Body of pancreas (tissue), 4 donors: ENCODE measurements at regions not wholly inside any gene's neighbourhood (a gene's known extent, or its start where the extent isn't known, plus 50 kb on each side); places are given as distances from the start of the nearest gene placed in this dataset.
"Not testable (repeated sequence)": the region's sequence is repeated elsewhere in the genome, so short reads cannot be mapped to it uniquely, and the experiment has no call there.

Source experiments
- ATAC-seq: fragments of 150-250 bp; one replicate; pipeline ENCODE4 v1.9.1; 2016
- DNase-seq, 4 donors: peaks; one replicate each; pipeline ENCODE4 v3.0.0-alpha.2; 2019
- H3K27ac ChIP-seq, 4 donors: fragments of 200-600 bp; sonication (generic); 1 replicate in 3 of 4; 2 replicates in 1 of 4; pipeline versions ENCODE4 v1.5.1 to v1.6.1; 2016 to 2019; ENCODE audit warnings: mild to moderate bottlenecking in 1 of 4, mixed read lengths in 1 of 4, moderate library complexity in 1 of 4
- H3K27me3 ChIP-seq, 2 donors: fragments of 200-600 bp; sonication (generic); one replicate each; pipeline ENCODE4 v1.6.0; 2016; ENCODE audit warnings: mild to moderate bottlenecking in 1 of 2
- H3K36me3 ChIP-seq, 2 donors: fragments of 200-600 bp; sonication (generic); replicated peaks in 1 of 2; 2 replicates each; pipeline ENCODE4 v1.5.1; 2016; ENCODE audit warnings: low read depth in 2 of 2; ENCODE audit not compliant: insufficient read depth in 1 of 2
- H3K4me1 ChIP-seq: fragments of 200-600 bp; sonication (generic); one replicate; pipeline ENCODE4 v1.6.0; 2016
- H3K4me3 ChIP-seq, 2 donors: fragments of 200-600 bp; sonication (generic); 1 replicate in 1 of 2; 2 replicates in 1 of 2; pipeline ENCODE4 v1.5.1; 2016 to 2019
- H3K9me3 ChIP-seq, 3 donors: fragments of 200-600 bp; sonication (generic); 1 replicate in 2 of 3; 2 replicates in 1 of 3; pipeline ENCODE4 v1.5.1; 2016
- POLR2A ChIP-seq, 3 donors: fragments of 450-650 bp; IDR thresholded peaks; one replicate each; pipeline ENCODE4 v1.6.1; 2016; ENCODE audit warnings: antibody characterized with exemption in 3 of 3, mild to moderate bottlenecking in 2 of 3
- WGBS, 2 donors: methylation state at CpG; one replicate each; pipeline ENCODE4 v1.1.5; 2017; 5-methylcytosine and 5-hydroxymethylcytosine counted together
- intact Hi-C: fragments of 100-400 bp; cut with DNase I; formaldehyde crosslinking; loops from one replicate; pipeline ENCODE4 v1.15.1; 2023
- TF ChIP-seq, protein P1 (sequence below), 7 experiments: fragments of 450-650 bp in 4 of 7; fragments of 200-600 bp in 3 of 7; sonication (generic) in 3 of 7; IDR thresholded peaks; one replicate each; pipeline ENCODE4 v1.5.1; 2016 to 2019; ENCODE audit warnings: antibody characterized with exemption in 7 of 7

DNA sequence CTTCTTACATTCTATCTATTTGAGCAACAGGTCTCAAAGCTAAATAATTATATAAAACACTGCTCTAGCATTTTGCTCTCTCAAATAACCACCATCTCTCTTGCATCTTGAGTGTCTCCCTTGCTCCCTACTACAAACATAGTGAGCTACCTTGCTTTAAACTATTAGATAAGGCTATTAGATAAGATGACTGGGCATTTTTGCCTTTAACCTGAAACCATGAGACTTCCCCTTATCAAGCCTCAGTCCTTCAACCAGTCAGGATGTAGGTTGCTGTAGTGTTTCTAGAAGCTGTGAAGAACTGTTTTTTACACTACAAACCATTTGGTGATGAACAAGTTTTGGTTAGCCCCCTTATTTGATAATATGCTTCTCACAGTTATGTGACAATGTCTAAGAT, 115.4 kb upstream of the MAP2 start:
- no peak for ATAC-seq
- no peak overlapping the region for H3K27ac ChIP-seq

DNA sequence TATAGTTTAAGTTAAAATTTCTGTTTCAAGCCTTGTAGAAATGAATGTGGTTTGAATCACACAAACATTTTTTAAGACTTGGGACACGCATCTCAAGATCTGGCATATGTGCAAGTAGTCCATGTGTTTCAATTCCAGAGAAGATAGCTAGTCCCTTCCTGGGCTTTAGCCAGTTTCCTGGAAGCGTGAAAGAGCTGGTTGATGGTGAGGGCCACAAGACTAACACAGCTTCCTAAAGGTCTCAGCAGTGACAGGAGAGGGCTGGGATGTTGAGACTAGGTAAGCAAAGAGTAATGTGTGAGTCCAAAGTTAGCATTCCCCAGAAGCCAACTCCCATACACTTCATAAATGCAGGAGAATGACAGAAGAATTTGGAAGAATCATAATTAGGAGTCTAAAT, 111.9 kb upstream of the MAP2 start:
- no peaks in the 10 kb centered on the region for H3K9me3 ChIP-seq
- no peak overlapping the region for H3K27ac ChIP-seq
- H3K36me3 ChIP-seq: no peaks in the 10 kb centered on the region
- DNase-seq (peak in 1 of 4 donors; percentile 12), ATAC-seq (no peak)
- WGBS, 2 donors: 35 to 36% methylated on average over 2 of the region's 2 CpGs
- H3K27me3 ChIP-seq: no peaks in the 10 kb centered on the region
- H3K4me1 ChIP-seq: peaks cover 5% of the 10 kb centered on the region
- H3K4me3 ChIP-seq: no peak overlapping the region
- no peak for TF ChIP-seq POLR2A (IDR thresholded peaks at IDR 0.05)
- TF ChIP-seq, protein P1, sequence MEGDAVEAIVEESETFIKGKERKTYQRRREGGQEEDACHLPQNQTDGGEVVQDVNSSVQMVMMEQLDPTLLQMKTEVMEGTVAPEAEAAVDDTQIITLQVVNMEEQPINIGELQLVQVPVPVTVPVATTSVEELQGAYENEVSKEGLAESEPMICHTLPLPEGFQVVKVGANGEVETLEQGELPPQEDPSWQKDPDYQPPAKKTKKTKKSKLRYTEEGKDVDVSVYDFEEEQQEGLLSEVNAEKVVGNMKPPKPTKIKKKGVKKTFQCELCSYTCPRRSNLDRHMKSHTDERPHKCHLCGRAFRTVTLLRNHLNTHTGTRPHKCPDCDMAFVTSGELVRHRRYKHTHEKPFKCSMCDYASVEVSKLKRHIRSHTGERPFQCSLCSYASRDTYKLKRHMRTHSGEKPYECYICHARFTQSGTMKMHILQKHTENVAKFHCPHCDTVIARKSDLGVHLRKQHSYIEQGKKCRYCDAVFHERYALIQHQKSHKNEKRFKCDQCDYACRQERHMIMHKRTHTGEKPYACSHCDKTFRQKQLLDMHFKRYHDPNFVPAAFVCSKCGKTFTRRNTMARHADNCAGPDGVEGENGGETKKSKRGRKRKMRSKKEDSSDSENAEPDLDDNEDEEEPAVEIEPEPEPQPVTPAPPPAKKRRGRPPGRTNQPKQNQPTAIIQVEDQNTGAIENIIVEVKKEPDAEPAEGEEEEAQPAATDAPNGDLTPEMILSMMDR (IDR thresholded peaks at IDR 0.05): no peak
- intact Hi-C loops: no loop called here

More for the DNA sequence above, 115.4 kb upstream of the MAP2 start:
- TF ChIP-seq, protein P1 (IDR thresholded peaks at IDR 0.05): no peak
- no peak for TF ChIP-seq POLR2A (IDR thresholded peaks at IDR 0.05)
- no peak for DNase-seq
- H3K9me3 ChIP-seq: no peaks in the 10 kb centered on the region
- no peak overlapping the region for H3K4me3 ChIP-seq
- H3K27me3 ChIP-seq: no peaks in the 10 kb centered on the region
- H3K4me1 ChIP-seq: peaks cover 14% of the 10 kb centered on the region
- H3K36me3 ChIP-seq: no peaks in the 10 kb centered on the region
- intact Hi-C loops: no loop called here

DNA sequence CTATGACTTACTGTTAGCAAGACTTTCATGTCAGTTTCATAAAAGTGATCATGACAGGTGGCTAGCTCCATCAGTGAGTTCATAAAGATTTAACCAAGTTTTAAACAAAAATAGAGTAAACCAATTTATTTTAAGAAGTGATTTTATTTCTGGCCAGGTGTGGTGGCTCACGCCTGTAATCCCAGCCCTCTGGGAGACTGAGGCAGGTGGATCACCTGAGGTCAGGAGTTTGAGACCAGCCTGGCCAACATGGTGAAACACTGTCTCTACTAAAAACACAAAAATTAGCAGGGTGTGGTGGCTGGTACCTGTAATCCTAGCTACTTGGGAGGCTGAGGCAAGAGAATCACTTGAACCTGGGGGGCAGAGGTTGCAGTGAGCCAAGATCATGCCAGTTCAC, 111.4 kb upstream of the MAP2 start:
- ATAC-seq, H3K27ac ChIP-seq, H3K36me3 ChIP-seq, H3K4me3 ChIP-seq, H3K27me3 ChIP-seq, DNase-seq, intact Hi-C loops, H3K9me3 ChIP-seq, H3K4me1 ChIP-seq: not testable (repeated sequence)
- 92 to 100% methylated on average over 1 of the region's 1 CpG for WGBS, 2 donors

DNA sequence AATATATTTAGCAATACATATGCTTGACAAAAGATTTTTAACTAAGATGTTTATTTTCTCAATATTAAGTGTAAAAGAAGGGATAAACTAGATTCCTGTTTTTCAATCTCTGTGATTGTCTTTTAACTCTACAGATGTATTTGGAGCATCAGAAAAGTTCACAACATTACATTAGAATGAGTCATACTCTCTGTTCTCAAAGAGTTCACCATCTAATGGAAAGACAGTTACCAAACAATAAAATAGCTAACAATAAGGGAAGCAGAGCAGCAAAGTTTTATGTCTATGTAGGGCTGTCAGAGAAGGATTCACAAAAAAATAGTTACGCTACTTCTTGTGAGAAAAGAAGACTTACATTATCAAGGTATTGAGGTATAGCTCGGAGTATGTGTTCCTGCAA, 109.2 kb upstream of the MAP2 start:
- Histone ChIP-seq H3K4me3 (no peak overlapping the region), H3K9me3 (no peaks in the 10 kb centered on the region), H3K27me3 (no peaks in the 10 kb centered on the region), H3K36me3 (no peaks in the 10 kb centered on the region), H3K27ac (no peak overlapping the region), H3K4me1 (peaks cover 5% of the 10 kb centered on the region)
- TF ChIP-seq, protein P1 (IDR thresholded peaks at IDR 0.05): no peak
- no peak for TF ChIP-seq POLR2A (IDR thresholded peaks at IDR 0.05)
- intact Hi-C loops: no loop called here
- no peak for DNase-seq
- WGBS, 2 donors: 90 to 94% methylated on average over 2 of the region's 2 CpGs
- no peak for ATAC-seq

DNA sequence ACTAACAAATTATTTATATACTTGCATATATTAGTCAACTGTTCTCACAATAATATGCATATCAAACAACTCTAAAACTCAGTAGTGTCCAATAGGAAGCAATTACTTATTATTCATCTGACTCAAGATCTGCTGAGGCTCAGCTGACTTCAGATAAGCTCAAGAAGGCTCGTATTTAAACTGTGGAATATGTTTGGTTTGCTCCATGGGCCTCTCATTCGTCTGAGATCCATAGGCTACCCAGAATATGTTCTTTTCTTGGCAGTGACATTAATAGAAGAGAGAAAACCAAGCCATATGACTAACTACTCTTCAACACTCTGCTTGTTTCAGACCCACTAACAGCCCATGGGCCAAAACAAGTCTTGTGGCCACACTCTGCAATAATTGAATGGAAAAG, 107.7 kb upstream of the MAP2 start:
- Histone ChIP-seq H3K27ac (no peak overlapping the region), H3K36me3 (no peaks in the 10 kb centered on the region), H3K27me3 (no peaks in the 10 kb centered on the region), H3K4me3 (no peak overlapping the region), H3K9me3 (no peaks in the 10 kb centered on the region), H3K4me1 (peaks cover 10% of the 10 kb centered on the region)
- DNase-seq: no peak
- ATAC-seq: no peak
- 63 to 80% methylated on average over 2 of the region's 2 CpGs for WGBS, 2 donors
- intact Hi-C loops: no loop called here
- no peak for TF ChIP-seq POLR2A (IDR thresholded peaks at IDR 0.05)
- TF ChIP-seq, protein P1 (IDR thresholded peaks at IDR 0.05): no peak
